Osteoblast (primary cell): ENCODE measurements at regions not wholly inside any gene's neighbourhood (a gene's known extent, or its start where the extent isn't known, plus 50 kb on each side); places are given as distances from the start of the nearest gene placed in this dataset.

Experiments
- DNase-seq: peaks from one replicate; pipeline ENCODE4 v3.0.0; 2011; ENCODE audit warnings: low spot score, mixed read lengths; ENCODE audit not compliant: insufficient read length; ENCODE audit errors: missing footprints
- H2AFZ ChIP-seq: 2 replicates; pipeline ENCODE4 v1.6.0; 2011; ENCODE audit warnings: mild to moderate bottlenecking, low read length
- H3K27ac ChIP-seq: 2 replicates; pipeline ENCODE4 v1.5.1; 2011; ENCODE audit warnings: mild to moderate bottlenecking, low read depth, low read length, moderate library complexity
- H3K27me3 ChIP-seq: 2 replicates; pipeline ENCODE4 v1.6.0; 2012; ENCODE audit warnings: mild to moderate bottlenecking, control low read depth, inconsistent platforms, low read length, moderate library complexity; ENCODE audit not compliant: insufficient read depth
- H3K36me3 ChIP-seq: 2 replicates; pipeline ENCODE4 v1.5.1; 2011; ENCODE audit warnings: mild to moderate bottlenecking, low read length, control low read depth, moderate library complexity; ENCODE audit not compliant: insufficient read depth
- H3K4me1 ChIP-seq: 2 replicates; pipeline ENCODE4 v1.5.1; 2011; ENCODE audit warnings: mild to moderate bottlenecking, low read length, control low read depth, moderate library complexity; ENCODE audit not compliant: insufficient read depth
- H3K4me2 ChIP-seq: 2 replicates; pipeline ENCODE4 v1.6.0; 2011; ENCODE audit warnings: mild to moderate bottlenecking, low read length; ENCODE audit not compliant: insufficient read depth
- H3K4me3 ChIP-seq: fragments of 200-600 bp; sonication (generic); 3 replicates; pipeline ENCODE4 v1.5.1; 2012; ENCODE audit warnings: mild to moderate bottlenecking, low read length, inconsistent platforms; ENCODE audit not compliant: insufficient read depth
- H3K79me2 ChIP-seq: 2 replicates; pipeline ENCODE4 v1.6.0; 2012; ENCODE audit warnings: mild to moderate bottlenecking, low read length, control low read depth, inconsistent platforms; ENCODE audit not compliant: insufficient read depth
- H3K9me3 ChIP-seq: 2 replicates; pipeline ENCODE4 v1.5.1; 2011; ENCODE audit warnings: low read depth, low read length, control low read depth
- H4K20me1 ChIP-seq: 2 replicates; pipeline ENCODE4 v1.6.0; 2012; ENCODE audit warnings: mild to moderate bottlenecking, low read length, control low read depth; ENCODE audit not compliant: insufficient read depth
- TF ChIP-seq, protein P1 (sequence below): IDR thresholded peaks from 2 replicates; pipeline ENCODE4 v1.5.1; 2011; ENCODE audit warnings: mild to moderate bottlenecking, low read depth, low read length, moderate library complexity; ENCODE audit errors: extremely low read depth

- Histone ChIP-seq H3K27ac (no peak overlapping the region), H3K36me3 (no peaks in the 10 kb centered on the region), H3K9me3 (no peaks in the 10 kb centered on the region), H3K4me3 (no peak overlapping the region), H3K4me2 (no peak overlapping the region), H3K4me1 (peaks cover 16% of the 10 kb centered on the region), H3K79me2 (no peaks in the 10 kb centered on the region), H2AFZ (no peak overlapping the region), H4K20me1 (no peaks in the 10 kb centered on the region), H3K27me3 (no peaks in the 10 kb centered on the region)
- TF ChIP-seq, protein P1, sequence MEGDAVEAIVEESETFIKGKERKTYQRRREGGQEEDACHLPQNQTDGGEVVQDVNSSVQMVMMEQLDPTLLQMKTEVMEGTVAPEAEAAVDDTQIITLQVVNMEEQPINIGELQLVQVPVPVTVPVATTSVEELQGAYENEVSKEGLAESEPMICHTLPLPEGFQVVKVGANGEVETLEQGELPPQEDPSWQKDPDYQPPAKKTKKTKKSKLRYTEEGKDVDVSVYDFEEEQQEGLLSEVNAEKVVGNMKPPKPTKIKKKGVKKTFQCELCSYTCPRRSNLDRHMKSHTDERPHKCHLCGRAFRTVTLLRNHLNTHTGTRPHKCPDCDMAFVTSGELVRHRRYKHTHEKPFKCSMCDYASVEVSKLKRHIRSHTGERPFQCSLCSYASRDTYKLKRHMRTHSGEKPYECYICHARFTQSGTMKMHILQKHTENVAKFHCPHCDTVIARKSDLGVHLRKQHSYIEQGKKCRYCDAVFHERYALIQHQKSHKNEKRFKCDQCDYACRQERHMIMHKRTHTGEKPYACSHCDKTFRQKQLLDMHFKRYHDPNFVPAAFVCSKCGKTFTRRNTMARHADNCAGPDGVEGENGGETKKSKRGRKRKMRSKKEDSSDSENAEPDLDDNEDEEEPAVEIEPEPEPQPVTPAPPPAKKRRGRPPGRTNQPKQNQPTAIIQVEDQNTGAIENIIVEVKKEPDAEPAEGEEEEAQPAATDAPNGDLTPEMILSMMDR = no peak
- DNase-seq = no peak
Measured at GRCh38 chr3:15967577-15967976, 169.8 kb upstream of the ANKRD28 start.

GRCh38 chr3:15969874-15970640 lies 172.3 kb upstream of the ANKRD28 start:
- Histone ChIP-seq H3K36me3 (no peaks in the 10 kb centered on the region), H3K9me3 (no peaks in the 10 kb centered on the region), H3K4me2 (no peak overlapping the region), H4K20me1 (no peaks in the 10 kb centered on the region), H2AFZ (no peak overlapping the region), H3K4me1 (peaks cover 5% of the 10 kb centered on the region), H3K27ac (no peak overlapping the region), H3K4me3 (no peak overlapping the region), H3K27me3 (no peaks in the 10 kb centered on the region), H3K79me2 (no peaks in the 10 kb centered on the region)
- TF ChIP-seq, protein P1 = no peak
- no peak for DNase-seq

DNA sequence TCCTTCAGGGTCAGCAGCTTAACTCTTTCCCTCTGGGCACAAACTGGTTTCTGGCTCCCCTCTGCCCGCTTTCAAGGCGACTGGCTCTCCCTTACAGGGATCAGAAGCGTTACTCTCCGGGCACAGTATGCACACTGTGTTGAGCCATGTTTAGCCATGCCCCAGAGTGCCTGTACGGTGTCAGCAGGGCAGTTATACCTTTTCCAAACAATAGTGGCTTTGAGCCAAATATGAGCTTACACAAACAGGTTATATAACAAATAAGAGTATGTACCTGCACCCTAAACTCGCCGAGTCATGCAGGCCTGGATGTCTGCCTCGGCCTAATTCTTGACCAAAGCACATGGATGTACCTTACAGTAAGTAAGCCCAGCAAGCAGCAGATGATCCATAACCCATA lies 175.6 kb upstream of the ANKRD28 start:
- no peak overlapping the region for H3K4me2 ChIP-seq
- H4K20me1 ChIP-seq = no peaks in the 10 kb centered on the region
- no peaks in the 10 kb centered on the region for H3K4me1 ChIP-seq
- H3K9me3 ChIP-seq = no peaks in the 10 kb centered on the region
- no peaks in the 10 kb centered on the region for H3K36me3 ChIP-seq
- no peak overlapping the region for H3K4me3 ChIP-seq
- H2AFZ ChIP-seq = no peak overlapping the region
- TF ChIP-seq, protein P1 = no peak
- H3K79me2 ChIP-seq = no peaks in the 10 kb centered on the region
- DNase-seq = no peak
- no peaks in the 10 kb centered on the region for H3K27me3 ChIP-seq
- H3K27ac ChIP-seq = no peak overlapping the region

DNA sequence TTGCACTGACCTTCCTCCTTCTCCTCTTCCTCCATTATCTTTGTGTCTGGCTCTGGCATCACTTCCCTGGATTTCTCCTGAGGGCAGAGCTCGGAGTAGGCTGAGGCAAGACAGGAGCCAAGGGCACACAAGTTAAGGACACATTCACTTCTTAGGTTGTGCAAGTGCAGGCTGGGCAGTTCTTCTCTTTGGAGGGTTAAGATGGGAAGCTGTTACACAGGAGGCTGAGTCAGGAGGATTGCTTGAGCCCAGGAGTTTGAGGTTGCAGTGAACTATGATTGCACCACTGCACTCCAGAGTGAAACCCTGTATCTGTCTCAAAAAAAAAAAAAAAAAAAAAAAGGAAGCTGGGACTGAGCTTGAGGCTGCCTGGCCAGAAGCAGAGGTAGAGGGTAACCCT lies 176.2 kb upstream of the ANKRD28 start:
- TF ChIP-seq, protein P1 = no peak
- no peak for DNase-seq
- Histone ChIP-seq H3K27ac (no peak overlapping the region), H3K27me3 (no peaks in the 10 kb centered on the region), H3K4me1 (no peaks in the 10 kb centered on the region), H3K9me3 (no peaks in the 10 kb centered on the region), H2AFZ (no peak overlapping the region), H3K79me2 (no peaks in the 10 kb centered on the region), H3K4me3 (no peak overlapping the region), H3K36me3 (no peaks in the 10 kb centered on the region), H4K20me1 (no peaks in the 10 kb centered on the region), H3K4me2 (no peak overlapping the region)
